H1 (cell line): ENCODE measurements at regions not wholly inside any gene's neighbourhood (a gene's known extent, or its start where the extent isn't known, plus 50 kb on each side); places are given as distances from the start of the nearest gene placed in this dataset.

ENCODE experiments used
- CTBP2 ChIP-seq: IDR thresholded peaks from 2 replicates; pipeline ENCODE4 v1.7.0; 2011; ENCODE audit warnings: borderline replicate concordance, mild to moderate bottlenecking, moderate library complexity, mixed read lengths, low read length; ENCODE audit not compliant: insufficient read depth, insufficient read length
- NRF1 ChIP-seq: IDR thresholded peaks from 2 replicates; pipeline ENCODE4 v1.6.1; 2011; ENCODE audit warnings: mild to moderate bottlenecking, low read depth, low read length, improper control_type of control experiment

GRCh38 chr12:3361146-3361545 is 129.9 kb upstream of the PRMT8 start (continued):
- TF ChIP-seq NRF1: no peak
- TF ChIP-seq CTBP2: no peak
